CD4-positive, alpha-beta T cell treated with Interleukin-4 for 1 hour (primary cell): ENCODE measurements at regions not wholly inside any gene's neighbourhood (a gene's known extent, or its start where the extent isn't known, plus 50 kb on each side); places are given as distances from the start of the nearest gene placed in this dataset.

Experiments
- DNase-seq, 2 donors: peaks; one replicate each; pipeline ENCODE4 v3.0.0-alpha.2; 2020 to 2022

GRCh38 chr3:72421786-72422185 lies 426.5 kb downstream of the SHQ1 start:
- DNase-seq, result no peak

GRCh38 chr3:72421126-72421525 lies 427.1 kb downstream of the SHQ1 start:
- DNase-seq, result no peak

GRCh38 chr3:72418856-72419255 lies 429.4 kb downstream of the SHQ1 start:
- DNase-seq, result no peak

GRCh38 chr3:72418244-72418643 lies 430.0 kb downstream of the SHQ1 start:
- DNase-seq, result no peak

GRCh38 chr3:72414481-72415016 lies 433.7 kb downstream of the SHQ1 start:
- no peak for DNase-seq

GRCh38 chr3:72413228-72413627 lies 435.0 kb downstream of the SHQ1 start:
- no peak for DNase-seq

GRCh38 chr3:72412340-72412956 lies 435.8 kb downstream of the SHQ1 start:
- no peak for DNase-seq

GRCh38 chr3:72411843-72412242 lies 436.4 kb downstream of the SHQ1 start:
- no peak for DNase-seq

GRCh38 chr3:72411126-72411525 lies 437.1 kb downstream of the SHQ1 start:
- DNase-seq, result no peak

- no peak for DNase-seq
Observed at GRCh38 chr3:72408983-72409779, 439.1 kb downstream of the SHQ1 start.

- DNase-seq, result no peak
Observed at GRCh38 chr3:72407766-72408165, 440.5 kb downstream of the SHQ1 start.

- DNase-seq, result no peak
Observed at GRCh38 chr3:72405943-72406566, 442.2 kb downstream of the SHQ1 start.

- DNase-seq, result no peak
Observed at GRCh38 chr3:72401005-72401545, 447.2 kb downstream of the SHQ1 start.

- no peak for DNase-seq
Observed at GRCh38 chr3:72398781-72399180, 449.5 kb downstream of the SHQ1 start.

GRCh38 chr3:72397586-72397985 lies 450.7 kb downstream of the SHQ1 start:
- no peak for DNase-seq

- DNase-seq, result no peak
Observed at GRCh38 chr3:72396899-72397298, 451.3 kb downstream of the SHQ1 start.

GRCh38 chr3:72395776-72396311 lies 452.4 kb downstream of the SHQ1 start:
- no peak for DNase-seq

- DNase-seq, result no peak
Observed at GRCh38 chr3:72393455-72393854, 454.8 kb downstream of the SHQ1 start.

GRCh38 chr3:72391659-72392058 lies 456.6 kb downstream of the SHQ1 start:
- no peak for DNase-seq

GRCh38 chr3:72390841-72391240 lies 457.4 kb downstream of the SHQ1 start:
- DNase-seq, result no peak

- no peak for DNase-seq
Observed at GRCh38 chr3:72388644-72389043, 459.6 kb downstream of the SHQ1 start.

GRCh38 chr3:72388117-72388516 lies 460.1 kb downstream of the SHQ1 start:
- no peak for DNase-seq

- DNase-seq, result no peak
Observed at GRCh38 chr3:72386327-72387000, 461.8 kb downstream of the SHQ1 start.
